Fibroblast of villous mesenchyme (primary cell): ENCODE measurements at regions not wholly inside any gene's neighbourhood (a gene's known extent, or its start where the extent isn't known, plus 50 kb on each side); places are given as distances from the start of the nearest gene placed in this dataset.

ENCODE experiments used
- DNase-seq: peaks from one replicate; pipeline ENCODE4 v3.0.0-alpha.2; 2010; ENCODE audit warnings: low read depth
- H3K4me3 ChIP-seq: 2 replicates; pipeline ENCODE4 v1.5.1; 2011; ENCODE audit warnings: low read depth, mild to moderate bottlenecking, low read length
- CTCF ChIP-seq: IDR thresholded peaks from 2 replicates; pipeline ENCODE4 v1.5.1; 2012; ENCODE audit warnings: low read depth, mild to moderate bottlenecking, low read length; ENCODE audit not compliant: insufficient read depth

DNA sequence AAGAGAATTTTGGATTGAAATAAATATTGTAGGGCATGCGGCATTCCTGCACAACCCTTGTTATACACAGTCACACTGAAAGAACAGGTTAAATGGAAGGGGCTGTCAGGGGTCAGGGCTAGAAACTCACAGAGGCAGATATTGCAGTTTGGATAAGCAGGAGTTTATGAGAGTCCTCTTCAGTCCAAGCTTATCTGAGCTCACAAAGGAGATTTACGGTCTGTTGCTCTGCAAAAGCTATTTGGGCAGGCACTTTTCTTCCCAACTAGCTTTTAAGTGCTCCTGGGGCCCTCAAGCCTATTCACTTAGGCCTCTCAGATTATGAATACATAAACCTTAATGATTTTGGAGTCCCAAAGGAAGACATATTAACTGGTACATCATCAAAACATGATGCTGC lies 156.2 kb downstream of the SOX4 start:
- peak; percentile 76 for DNase-seq
- no peak overlapping the region for H3K4me3 ChIP-seq
- TF ChIP-seq CTCF, result no peak

DNA sequence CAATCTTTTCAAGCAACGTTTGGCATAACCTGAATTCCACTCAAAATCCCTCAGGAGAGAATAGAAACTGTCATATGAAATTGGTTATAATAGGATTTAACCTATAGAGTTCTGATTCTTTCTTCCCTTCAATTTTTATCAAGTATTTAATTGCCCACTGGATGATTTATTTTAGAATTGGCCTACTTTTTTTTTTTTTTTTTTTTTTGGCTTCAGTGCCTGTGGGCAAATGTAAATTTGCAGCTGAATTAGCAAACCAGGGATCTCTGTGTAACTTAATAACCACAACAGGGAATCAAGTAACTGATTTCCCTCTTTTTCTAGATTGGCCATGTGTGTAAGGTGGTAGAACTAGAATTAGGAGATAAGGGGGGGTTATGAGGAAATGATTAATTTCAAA lies 157.0 kb downstream of the SOX4 start:
- no peak for TF ChIP-seq CTCF
- DNase-seq, result no peak

DNA sequence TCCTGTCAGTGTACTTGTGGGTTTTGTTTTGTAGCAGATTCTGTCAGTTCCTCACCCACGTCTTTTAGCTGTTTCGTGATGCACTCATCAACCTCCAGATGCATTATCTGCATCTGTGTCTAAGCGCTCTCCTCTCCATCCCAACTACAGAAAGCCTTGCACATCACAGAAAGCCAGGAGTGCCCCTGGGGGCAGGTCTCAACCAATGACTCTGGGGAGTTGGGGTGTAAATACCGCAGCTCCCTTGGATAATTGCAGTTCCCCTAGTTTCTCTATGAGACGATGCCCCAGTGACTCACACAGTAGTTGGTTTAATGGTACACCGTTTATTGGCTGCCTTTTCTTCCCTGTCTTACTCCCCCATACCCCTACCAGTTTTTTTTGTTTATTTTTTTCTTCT lies 158.1 kb downstream of the SOX4 start:
- no peak for TF ChIP-seq CTCF
- no peak for DNase-seq
- H3K4me3 ChIP-seq, result no peak overlapping the region

More for the DNA sequence above, 157.0 kb downstream of the SOX4 start:
- no peak overlapping the region for H3K4me3 ChIP-seq

GRCh38 chr6:21752054-21752811 lies 158.7 kb downstream of the SOX4 start:
- no peak for TF ChIP-seq CTCF
- DNase-seq, result no peak
- no peak overlapping the region for H3K4me3 ChIP-seq

- no peak overlapping the region for H3K4me3 ChIP-seq
- DNase-seq, result peak; percentile 85
- no peak for TF ChIP-seq CTCF
Measured at GRCh38 chr6:21753241-21754108, 159.9 kb downstream of the SOX4 start.

DNA sequence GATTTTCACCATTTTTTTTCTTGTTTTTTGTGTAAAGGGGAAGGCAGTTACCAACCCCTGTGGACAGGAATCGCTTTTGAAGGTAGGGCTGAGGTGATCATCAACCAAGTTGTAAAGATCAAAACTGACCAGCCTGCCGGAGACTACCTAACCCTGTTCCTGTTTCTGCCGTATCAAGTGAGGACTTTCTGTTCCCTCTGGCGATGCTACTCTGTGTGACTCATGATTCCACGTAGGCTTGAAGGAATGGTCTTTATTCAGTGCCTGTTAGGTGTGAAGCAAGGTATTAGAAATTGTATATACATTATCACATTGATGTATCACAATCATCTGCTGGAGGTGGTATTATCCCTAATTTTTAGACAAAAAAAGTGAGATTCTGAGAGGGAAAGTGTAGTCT lies 161.3 kb downstream of the SOX4 start:
- no peak for TF ChIP-seq CTCF
- H3K4me3 ChIP-seq, result no peak overlapping the region
- DNase-seq, result peak; percentile 70
